Activated CD8-positive, alpha-beta memory T cell treated with anti-CD3 and anti-CD28 coated beads, Interleukin-2, amount 50 U/mL, for 1 hour (primary cell): ENCODE measurements at regions not wholly inside any gene's neighbourhood (a gene's known extent, or its start where the extent isn't known, plus 50 kb on each side); places are given as distances from the start of the nearest gene placed in this dataset.
"Not testable (repeated sequence)": the region's sequence is repeated elsewhere in the genome, so short reads cannot be mapped to it uniquely, and the experiment has no call there.

ENCODE experiments used
- DNase-seq: peaks from one replicate; pipeline ENCODE4 v3.0.0-alpha.2; 2020; ENCODE audit errors: extremely low read depth

- not testable (repeated sequence) for DNase-seq
These were observed 112.4 kb upstream of the ZNF184 start for GRCh38 chr6:27585316-27585715.

GRCh38 chr6:27584326-27584725 is 111.4 kb upstream of the ZNF184 start:
- no peak for DNase-seq

GRCh38 chr6:27582928-27583725 is 110.2 kb upstream of the ZNF184 start:
- DNase-seq, result no peak

GRCh38 chr6:27579973-27580372 is 107.1 kb upstream of the ZNF184 start:
- DNase-seq, result no peak

- no peak for DNase-seq
These were observed 105.0 kb upstream of the ZNF184 start for GRCh38 chr6:27577922-27578321.

GRCh38 chr6:27575594-27576361 is 102.9 kb upstream of the ZNF184 start:
- DNase-seq, result no peak

- no peak for DNase-seq
These were observed 95.5 kb upstream of the ZNF184 start for GRCh38 chr6:27568226-27568897.

GRCh38 chr6:27565839-27566779 is 93.2 kb upstream of the ZNF184 start:
- no peak for DNase-seq

- no peak for DNase-seq
These were observed 89.1 kb upstream of the ZNF184 start for GRCh38 chr6:27562027-27562410.

GRCh38 chr6:27558028-27558724 is 85.3 kb upstream of the ZNF184 start:
- DNase-seq, result no peak

GRCh38 chr6:27556406-27556805 is 83.5 kb upstream of the ZNF184 start:
- no peak for DNase-seq

- DNase-seq, result no peak
These were observed 80.4 kb upstream of the ZNF184 start for GRCh38 chr6:27553123-27553904.

- no peak for DNase-seq
These were observed 78.7 kb upstream of the ZNF184 start for GRCh38 chr6:27551607-27552006.

- no peak for DNase-seq
These were observed 77.8 kb upstream of the ZNF184 start for GRCh38 chr6:27550692-27551091.

GRCh38 chr6:27549241-27549598 is 76.3 kb upstream of the ZNF184 start:
- DNase-seq, result not testable (repeated sequence)

GRCh38 chr6:27547157-27548075 is 74.5 kb upstream of the ZNF184 start:
- no peak for DNase-seq

GRCh38 chr6:27546522-27546921 is 73.6 kb upstream of the ZNF184 start:
- DNase-seq, result no peak

- no peak for DNase-seq
These were observed 72.6 kb upstream of the ZNF184 start for GRCh38 chr6:27545271-27546046.
